OCI-LY7 (cell line): ENCODE measurements at regions not wholly inside any gene's neighbourhood (a gene's known extent, or its start where the extent isn't known, plus 50 kb on each side); places are given as distances from the start of the nearest gene placed in this dataset.

Experiments
- BruUV-seq: library from RNA; stranded (reverse); fragments of 400-500 nt; replicated peaks from 2 replicates; lab custom pipeline; 2021; lab: Mats Ljungman, UMichigan
- CTCF ChIA-PET: fragments of 300-600 bp; sonication (Branson Sonifier 250); formaldehyde crosslinking; loops from one replicate; lab custom pipeline; 2022; ENCODE audit warnings: antibody characterized with exemption; ENCODE audit not compliant: unreplicated experiment; lab: Charles Lee
- POLR2A ChIA-PET: fragments of 300-600 bp; sonication (Branson Sonifier 250); formaldehyde crosslinking; loops from one replicate; lab custom pipeline; 2022; ENCODE audit warnings: antibody characterized with exemption; lab: Charles Lee
- DNase-seq: peaks from one replicate; pipeline ENCODE4 v3.0.0-alpha.2; 2015; ENCODE audit warnings: low spot score
- H2AFZ ChIP-seq: fragments of 200-600 bp; sonication (generic), shearing (Covaris generic); 2 replicates; pipeline ENCODE4 v1.6.1; 2014; ENCODE audit warnings: mild to moderate bottlenecking, antibody characterized with exemption, low read length, moderate library complexity
- H3K27ac ChIP-seq: fragments of 200-600 bp; sonication (generic); 2 replicates; pipeline ENCODE4 v1.5.1; 2014; ENCODE audit warnings: mixed run types, low read depth, mild to moderate bottlenecking, moderate library complexity, low read length, inconsistent platforms; ENCODE audit not compliant: poor library complexity, severe bottlenecking
- H3K36me3 ChIP-seq: fragments of 200-600 bp; sonication (generic); 2 replicates; pipeline ENCODE4 v1.6.1; 2014; ENCODE audit warnings: mild to moderate bottlenecking, antibody characterized with exemption, low read length, moderate library complexity, mixed read lengths; ENCODE audit not compliant: insufficient read depth
- H3K4me1 ChIP-seq: fragments of 200-600 bp; sonication (generic); 2 replicates; pipeline ENCODE4 v1.5.1; 2014; ENCODE audit warnings: mild to moderate bottlenecking, low read length; ENCODE audit not compliant: insufficient read depth, poor library complexity, severe bottlenecking
- H3K4me2 ChIP-seq: fragments of 200-600 bp; sonication (generic); 2 replicates; pipeline ENCODE4 v1.6.1; 2014; ENCODE audit warnings: mild to moderate bottlenecking, low read length
- H3K4me3 ChIP-seq: fragments of 200-600 bp; sonication (generic); 2 replicates; pipeline ENCODE4 v1.5.1; 2014; ENCODE audit warnings: mild to moderate bottlenecking, low read depth, low read length; ENCODE audit not compliant: poor library complexity, severe bottlenecking
- H3K79me2 ChIP-seq: fragments of 200-600 bp; sonication (generic); 2 replicates; pipeline ENCODE4 v1.6.1; 2016; ENCODE audit warnings: low read depth, mild to moderate bottlenecking, low read length, moderate library complexity, mixed read lengths; ENCODE audit not compliant: insufficient read depth
- H3K9me2 ChIP-seq: fragments of 200-600 bp; sonication (generic); 2 replicates; pipeline ENCODE4 v1.6.1; 2016; ENCODE audit warnings: mild to moderate bottlenecking, low read length, mixed read lengths; ENCODE audit not compliant: insufficient read depth
- H3K9me3 ChIP-seq: fragments of 200-600 bp; sonication (generic); 2 replicates; pipeline ENCODE4 v1.6.1; 2014; ENCODE audit warnings: mild to moderate bottlenecking, mixed run types, low read length, mixed read lengths
- H4K20me1 ChIP-seq: fragments of 200-600 bp; sonication (generic); 2 replicates; pipeline ENCODE4 v1.6.1; 2014; ENCODE audit warnings: mild to moderate bottlenecking, antibody characterized with exemption, low read length, moderate library complexity, mixed read lengths; ENCODE audit not compliant: insufficient read depth
- EZH2phosphoT487 ChIP-seq: fragments of 200-600 bp; sonication (generic); IDR thresholded peaks from 2 replicates; pipeline ENCODE4 v1.6.1; 2018; ENCODE audit warnings: low read depth, borderline replicate concordance, mild to moderate bottlenecking, mixed run types, antibody characterized with exemption, low read length, moderate library complexity, mixed read lengths
- intact Hi-C: fragments of 100-400 bp; cut with micrococcal nuclease; formaldehyde crosslinking; loops from one replicate; pipeline ENCODE4 v1.10.0; 2022; ENCODE audit not compliant: unreplicated experiment
- TF ChIP-seq, protein P1 (sequence below): fragments of 200-600 bp; sonication (generic); conservative IDR thresholded peaks from 2 replicates; pipeline ENCODE4 v1.5.1; 2014; ENCODE audit warnings: mild to moderate bottlenecking, antibody characterized with exemption, low read length, moderate library complexity, mixed read lengths

DNA sequence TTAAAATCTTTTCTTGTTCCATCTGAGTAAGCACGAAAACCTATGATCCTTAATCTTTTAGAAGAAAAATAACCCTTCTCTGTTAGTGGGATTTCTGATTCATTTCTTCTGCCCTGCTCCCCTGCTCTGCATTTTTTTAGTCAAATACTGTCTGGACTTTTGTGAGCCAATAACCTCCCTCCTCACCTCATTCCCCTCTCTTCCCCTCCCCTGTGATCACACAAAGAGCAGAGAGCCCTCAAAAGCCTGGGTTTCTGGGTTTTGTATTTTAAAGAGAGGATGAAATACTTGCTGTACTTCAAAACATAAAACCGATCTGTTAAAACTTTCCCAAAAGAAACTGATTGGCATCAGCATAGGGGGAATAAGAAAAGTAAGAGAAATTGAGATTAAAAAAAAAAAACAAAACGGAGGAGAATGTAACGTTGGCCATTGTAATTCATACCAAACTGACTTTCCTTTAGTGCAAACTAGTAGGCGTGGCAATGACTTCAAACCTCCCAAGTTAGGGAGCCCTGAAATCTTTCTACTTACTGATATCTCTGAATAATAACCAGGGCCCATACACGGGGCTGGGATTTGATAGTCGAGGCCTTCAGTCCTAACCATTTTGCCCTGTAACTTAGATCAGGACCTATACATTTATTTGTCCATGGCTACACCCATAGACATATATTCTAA lies 232.9 kb downstream of the TM9SF2 start:
- no TSS peak for BruUV-seq

DNA sequence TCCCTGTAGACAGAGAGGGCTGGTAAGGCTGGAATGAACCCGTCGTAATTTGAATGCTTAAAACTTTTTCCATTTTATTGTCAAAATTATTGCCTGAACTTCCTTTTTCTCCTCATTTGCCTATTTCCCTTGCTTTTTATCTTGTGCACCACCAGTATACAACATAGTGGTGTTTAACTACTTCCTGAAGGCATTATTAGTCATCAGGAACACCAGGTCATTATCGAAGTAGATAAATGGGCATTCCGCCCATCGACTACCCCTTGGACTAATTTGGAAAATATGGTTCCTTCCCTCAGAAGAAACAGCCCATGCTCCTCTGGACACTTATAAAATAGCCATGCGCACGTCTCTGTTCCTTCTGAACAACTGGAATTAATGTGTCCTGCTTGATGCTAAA lies 232.1 kb downstream of the TM9SF2 start:
- Histone ChIP-seq H3K9me3 (no peaks in the 10 kb centered on the region), H3K4me2 (no peak overlapping the region), H3K27ac (no peak overlapping the region), H3K36me3 (no peaks in the 10 kb centered on the region), H3K4me1 (no peaks in the 10 kb centered on the region), H3K9me2 (no peaks in the 10 kb centered on the region), H4K20me1 (no peaks in the 10 kb centered on the region), H3K4me3 (no peak overlapping the region), H2AFZ (no peak overlapping the region), H3K79me2 (no peaks in the 10 kb centered on the region)
- intact Hi-C loops, result no loop called here
- TF ChIP-seq, protein P1, sequence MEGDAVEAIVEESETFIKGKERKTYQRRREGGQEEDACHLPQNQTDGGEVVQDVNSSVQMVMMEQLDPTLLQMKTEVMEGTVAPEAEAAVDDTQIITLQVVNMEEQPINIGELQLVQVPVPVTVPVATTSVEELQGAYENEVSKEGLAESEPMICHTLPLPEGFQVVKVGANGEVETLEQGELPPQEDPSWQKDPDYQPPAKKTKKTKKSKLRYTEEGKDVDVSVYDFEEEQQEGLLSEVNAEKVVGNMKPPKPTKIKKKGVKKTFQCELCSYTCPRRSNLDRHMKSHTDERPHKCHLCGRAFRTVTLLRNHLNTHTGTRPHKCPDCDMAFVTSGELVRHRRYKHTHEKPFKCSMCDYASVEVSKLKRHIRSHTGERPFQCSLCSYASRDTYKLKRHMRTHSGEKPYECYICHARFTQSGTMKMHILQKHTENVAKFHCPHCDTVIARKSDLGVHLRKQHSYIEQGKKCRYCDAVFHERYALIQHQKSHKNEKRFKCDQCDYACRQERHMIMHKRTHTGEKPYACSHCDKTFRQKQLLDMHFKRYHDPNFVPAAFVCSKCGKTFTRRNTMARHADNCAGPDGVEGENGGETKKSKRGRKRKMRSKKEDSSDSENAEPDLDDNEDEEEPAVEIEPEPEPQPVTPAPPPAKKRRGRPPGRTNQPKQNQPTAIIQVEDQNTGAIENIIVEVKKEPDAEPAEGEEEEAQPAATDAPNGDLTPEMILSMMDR, result no peak
- no peak for TF ChIP-seq EZH2phosphoT487
- no peak for DNase-seq
- POLR2A ChIA-PET, result interaction anchor here (1.1 kb wide), 1 partner anchor 9 kb away, joined by 3 read pairs; no protein-coding TSS in a partner anchor
- CTCF ChIA-PET, result no interaction called here
- BruUV-seq, result no TSS peak

More for the DNA sequence above, 232.9 kb downstream of the TM9SF2 start:
- intact Hi-C loops, result no loop called here
- POLR2A ChIA-PET, result no interaction called here
- Histone ChIP-seq H3K9me3 (no peaks in the 10 kb centered on the region), H3K36me3 (no peaks in the 10 kb centered on the region), H3K4me2 (no peak overlapping the region), H3K4me3 (no peak overlapping the region), H2AFZ (no peak overlapping the region), H3K27ac (no peak overlapping the region), H3K79me2 (no peaks in the 10 kb centered on the region), H3K4me1 (no peaks in the 10 kb centered on the region), H3K9me2 (no peaks in the 10 kb centered on the region), H4K20me1 (no peaks in the 10 kb centered on the region)
- CTCF ChIA-PET, result no interaction called here
- no peak for DNase-seq
- TF ChIP-seq EZH2phosphoT487, result no peak

DNA sequence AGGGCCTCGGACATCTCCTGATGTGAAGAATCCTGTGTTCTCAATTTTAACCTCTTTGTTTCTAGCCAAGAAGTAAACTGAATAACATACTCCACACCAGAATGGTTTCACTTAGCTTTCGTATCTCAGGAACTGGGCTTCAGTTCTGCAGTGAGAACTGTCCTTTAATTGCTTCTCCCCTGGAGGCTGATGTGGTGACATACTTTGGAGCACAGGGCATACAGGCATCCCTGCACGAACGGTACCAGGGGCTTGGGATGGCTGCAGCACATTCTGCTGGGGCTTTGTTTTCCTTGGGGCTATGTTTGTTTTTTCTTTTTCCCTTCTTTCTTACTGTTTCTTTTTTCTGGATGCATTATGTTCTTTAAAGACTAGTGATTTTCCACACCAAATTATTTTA lies 230.5 kb downstream of the TM9SF2 start:
- Histone ChIP-seq H3K4me3 (no peak overlapping the region), H3K9me2 (no peaks in the 10 kb centered on the region), H3K4me2 (no peak overlapping the region), H3K79me2 (no peaks in the 10 kb centered on the region), H3K36me3 (no peaks in the 10 kb centered on the region), H2AFZ (no peak overlapping the region), H3K27ac (no peak overlapping the region), H4K20me1 (no peaks in the 10 kb centered on the region), H3K4me1 (no peaks in the 10 kb centered on the region), H3K9me3 (no peaks in the 10 kb centered on the region)
- intact Hi-C loops, result no loop called here
- no TSS peak for BruUV-seq
- DNase-seq, result no peak
- POLR2A ChIA-PET, result no interaction called here
- TF ChIP-seq, protein P1, result no peak
- TF ChIP-seq EZH2phosphoT487, result no peak
- CTCF ChIA-PET, result no interaction called here
